HEK293 (cell line): ENCODE measurements at regions not wholly inside any gene's neighbourhood (a gene's known extent, or its start where the extent isn't known, plus 50 kb on each side); places are given as distances from the start of the nearest gene placed in this dataset.

Experiments used
- CTCF ChIA-PET: fragments of 350-600 bp; formaldehyde crosslinking; extraction: SDS; loops from one replicate; lab custom pipeline; 2021; ENCODE audit warnings: antibody characterized with exemption; lab: Yijun Ruan, JAX
- POLR2A ChIA-PET: fragments of 300-600 bp; formaldehyde crosslinking; extraction: SDS; loops from one replicate; lab custom pipeline; 2020; ENCODE audit warnings: antibody characterized with exemption, inconsistent platforms; lab: Yijun Ruan, JAX
- H3K27ac ChIP-seq: fragments of 200-500 bp; sonication (Bioruptor generic); 2 replicates; pipeline ENCODE4 v1.5.1; 2014; ENCODE audit warnings: low read depth, low read length, control low read depth, inconsistent platforms; ENCODE audit errors: extremely low read depth
- H3K36me3 ChIP-seq, 2 experiments: fragments of 200-500 bp in 1 of 2; sonication (Bioruptor generic) in 1 of 2; 1 replicate in 1 of 2; 2 replicates in 1 of 2; pipeline ENCODE4 v1.5.1; 2014 to 2017; ENCODE audit warnings: inconsistent platforms in 2 of 2, low read length in 2 of 2; ENCODE audit not compliant: control insufficient read depth in 2 of 2, insufficient read depth in 1 of 2
- H3K4me1 ChIP-seq: fragments of 200-500 bp; sonication (Bioruptor generic); 2 replicates; pipeline ENCODE4 v1.5.1; 2014; ENCODE audit warnings: mild to moderate bottlenecking, low read length, inconsistent platforms; ENCODE audit not compliant: control insufficient read depth, insufficient read depth
- H3K4me3 ChIP-seq: 2 replicates; pipeline ENCODE4 v1.5.1; 2011; ENCODE audit warnings: low read depth, mild to moderate bottlenecking, control low read depth, low read length, moderate library complexity
- H3K9me3 ChIP-seq: fragments of 200-500 bp; sonication (Bioruptor generic); 2 replicates; pipeline ENCODE4 v1.5.1; 2014; ENCODE audit warnings: low read depth, low read length, inconsistent platforms; ENCODE audit not compliant: control insufficient read depth, insufficient read depth
- BCL6B ChIP-seq: fragments of 450-650 bp; formaldehyde crosslinking; IDR thresholded peaks from 2 replicates; pipeline ENCODE4 v1.5.1; 2017; ENCODE audit warnings: missing biosample characterization, missing genetic modification characterization
- HOXD13 ChIP-seq: sonication (generic); formaldehyde crosslinking; IDR thresholded peaks from 2 replicates; pipeline ENCODE4 v1.8.0; 2022; ENCODE audit warnings: missing genetic modification reagents, borderline replicate concordance
- KLF9 ChIP-seq: fragments of 450-650 bp; formaldehyde crosslinking; IDR thresholded peaks from 2 replicates; pipeline ENCODE4 v1.5.1; 2016; ENCODE audit warnings: missing biosample characterization, missing genetic modification characterization, low read depth
- TRIM28 ChIP-seq: IDR thresholded peaks from 2 replicates; pipeline ENCODE4 v1.6.1; 2011; ENCODE audit warnings: low read length, control low read depth, borderline replicate concordance
- YY1 ChIP-seq: fragments of 450-650 bp; formaldehyde crosslinking; IDR thresholded peaks from 2 replicates; pipeline ENCODE4 v1.5.1; 2018; ENCODE audit warnings: missing biosample characterization, missing genetic modification characterization
- ZBTB44 ChIP-seq: fragments of 450-650 bp; IDR thresholded peaks from 2 replicates; pipeline ENCODE4 v1.5.1; 2018; ENCODE audit warnings: missing biosample characterization, mild to moderate bottlenecking, missing genetic modification characterization
- ZFHX2 ChIP-seq: fragments of 450-650 bp; formaldehyde crosslinking; conservative IDR thresholded peaks from 2 replicates; pipeline ENCODE4 v1.5.1; 2016; ENCODE audit warnings: missing biosample characterization, missing genetic modification characterization
- ZIC2 ChIP-seq: fragments of 450-650 bp; formaldehyde crosslinking; IDR thresholded peaks from 2 replicates; pipeline ENCODE4 v1.5.1; 2016; ENCODE audit warnings: missing biosample characterization, missing genetic modification characterization
- ZNF133 ChIP-seq: fragments of 450-650 bp; formaldehyde crosslinking; IDR thresholded peaks from 2 replicates; pipeline ENCODE4 v1.5.1; 2016; ENCODE audit warnings: missing biosample characterization, missing genetic modification characterization
- ZNF148 ChIP-seq: fragments of 450-650 bp; formaldehyde crosslinking; IDR thresholded peaks from 2 replicates; pipeline ENCODE4 v1.5.0; 2017; ENCODE audit warnings: missing biosample characterization, missing genetic modification characterization, borderline replicate concordance
- ZNF354C ChIP-seq: fragments of 450-650 bp; formaldehyde crosslinking; IDR thresholded peaks from 2 replicates; pipeline ENCODE4 v1.5.1; 2016; ENCODE audit warnings: missing biosample characterization, missing genetic modification characterization, low read depth, borderline replicate concordance
- ZNF366 ChIP-seq: fragments of 450-650 bp; formaldehyde crosslinking; conservative IDR thresholded peaks from 2 replicates; pipeline ENCODE4 v1.5.1; 2016; ENCODE audit warnings: missing biosample characterization, missing genetic modification characterization
- ZNF501 ChIP-seq: fragments of 450-650 bp; formaldehyde crosslinking; IDR thresholded peaks from 2 replicates; pipeline ENCODE4 v1.5.1; 2016; ENCODE audit warnings: missing biosample characterization, missing genetic modification characterization
- ZNF513 ChIP-seq: fragments of 450-650 bp; IDR thresholded peaks from 2 replicates; pipeline ENCODE4 v1.5.1; 2018; ENCODE audit warnings: missing biosample characterization, missing genetic modification characterization
- ZNF514 ChIP-seq: fragments of 450-650 bp; formaldehyde crosslinking; IDR thresholded peaks from 2 replicates; pipeline ENCODE4 v1.5.1; 2016; ENCODE audit warnings: missing biosample characterization, missing genetic modification characterization
- ZNF518A ChIP-seq: fragments of 450-650 bp; formaldehyde crosslinking; conservative IDR thresholded peaks from 2 replicates; pipeline ENCODE4 v1.5.1; 2016; ENCODE audit warnings: low read depth, missing biosample characterization, missing genetic modification characterization
- ZNF571 ChIP-seq: fragments of 450-650 bp; formaldehyde crosslinking; IDR thresholded peaks from 2 replicates; pipeline ENCODE4 v1.5.0; 2017; ENCODE audit warnings: missing biosample characterization, missing genetic modification characterization
- ZNF624 ChIP-seq: fragments of 450-650 bp; formaldehyde crosslinking; IDR thresholded peaks from 2 replicates; pipeline ENCODE4 v1.5.1; 2017; ENCODE audit warnings: missing biosample characterization, missing genetic modification characterization
- ZNF639 ChIP-seq: fragments of 450-650 bp; formaldehyde crosslinking; IDR thresholded peaks from 2 replicates; pipeline ENCODE4 v1.5.1; 2016; ENCODE audit warnings: missing biosample characterization, missing genetic modification characterization
- ZNF747 ChIP-seq: fragments of 450-650 bp; formaldehyde crosslinking; IDR thresholded peaks from 2 replicates; pipeline ENCODE4 v1.5.1; 2016; ENCODE audit warnings: missing biosample characterization, missing genetic modification characterization
- ZSCAN16 ChIP-seq: fragments of 450-650 bp; formaldehyde crosslinking; IDR thresholded peaks from 2 replicates; pipeline ENCODE4 v1.5.1; 2016; ENCODE audit warnings: missing biosample characterization, missing genetic modification characterization

GRCh38 chr5:39498278-39498952, 73.6 kb upstream of the DAB2 start:
- H3K4me3 ChIP-seq = no peak overlapping the region
- H3K36me3 ChIP-seq = no peaks in the 10 kb centered on the region
- H3K4me1 ChIP-seq = 0 out of 2 replicates have a peak, but pooled peaks cover 2% of the 10 kb centered on the region
- no peaks in the 10 kb centered on the region for H3K9me3 ChIP-seq
- POLR2A ChIA-PET = no interaction called here
- no peak for TF ChIP-seq ZFHX2 (tag by site-specific recombination)
- TF ChIP-seq ZNF624 (tag by site-specific recombination) = no peak
- no peak for TF ChIP-seq ZNF513 (tag by site-specific recombination)
- TF ChIP-seq ZNF354C (tag by site-specific recombination) = no peak
- TF ChIP-seq YY1 (tag by site-specific recombination) = no peak
- TF ChIP-seq ZNF747 (tag by site-specific recombination) = no peak
- TF ChIP-seq ZNF518A (tag by site-specific recombination) = no peak
- TF ChIP-seq HOXD13 (CRISPR knock-in tag) = no peak
- TF ChIP-seq ZBTB44 (tag by site-specific recombination) = no peak
- TF ChIP-seq ZNF571 (tag by site-specific recombination) = no peak
- no peak for TF ChIP-seq ZNF148 (tag by site-specific recombination)
- TF ChIP-seq, all 188 proteins: peak for 0
- CTCF ChIA-PET = interaction anchor here (0.5 kb wide), 1 partner anchor 15 kb away, joined by 3 read pairs; no protein-coding TSS in a partner anchor
- no peak overlapping the region for H3K27ac ChIP-seq

- ChIA-PET CTCF (no interaction called here), POLR2A (no interaction called here)
- H3K27ac ChIP-seq = no peak overlapping the region
- 0 out of 2 replicates have a peak, but pooled peaks cover 2% of the 10 kb centered on the region for H3K4me1 ChIP-seq
- no peak overlapping the region for H3K4me3 ChIP-seq
- no peaks in the 10 kb centered on the region for H3K36me3 ChIP-seq
- H3K9me3 ChIP-seq = no peaks in the 10 kb centered on the region
- no peak for TF ChIP-seq ZNF366
- no peak for TF ChIP-seq HOXD13 (CRISPR knock-in tag)
- TF ChIP-seq ZNF133 (tag by site-specific recombination) = no peak
- TF ChIP-seq ZIC2 (tag by site-specific recombination) = no peak
- TF ChIP-seq ZSCAN16 (tag by site-specific recombination) = no peak
- TF ChIP-seq BCL6B = no peak
- no peak for TF ChIP-seq ZNF514 (tag by site-specific recombination)
- TF ChIP-seq TRIM28 = no peak
- no peak for TF ChIP-seq KLF9
- no peak for TF ChIP-seq ZNF501 (tag by site-specific recombination)
- no peak for TF ChIP-seq ZNF639 (tag by site-specific recombination)
Measured at GRCh38 chr5:39497322-39497721, 72.5 kb upstream of the DAB2 start.
